ENCODE measurements at regions not wholly inside any gene's neighbourhood (a gene's known extent, or its start where the extent isn't known, plus 50 kb on each side); places are given as distances from the start of the nearest gene placed in this dataset.

- TF ChIP-seq CTCF (IDR thresholded peaks at IDR 0.05) = no peak
These were observed 152.5 kb downstream of the RBFOX3 start for GRCh38 chr17:79458356-79458755.

GRCh38 chr17:79457889-79458288, 153.0 kb downstream of the RBFOX3 start:
- no peak for TF ChIP-seq CTCF (IDR thresholded peaks at IDR 0.05)

GRCh38 chr17:79457376-79457775, 153.5 kb downstream of the RBFOX3 start:
- TF ChIP-seq CTCF (IDR thresholded peaks at IDR 0.05) = no peak

- TF ChIP-seq CTCF (IDR thresholded peaks at IDR 0.05) = no peak
These were observed 155.2 kb downstream of the RBFOX3 start for GRCh38 chr17:79455636-79456035.

GRCh38 chr17:79454826-79455225, 156.0 kb downstream of the RBFOX3 start:
- no peak for TF ChIP-seq CTCF (IDR thresholded peaks at IDR 0.05)

GRCh38 chr17:79453481-79453880, 157.4 kb downstream of the RBFOX3 start:
- no peak for TF ChIP-seq CTCF (IDR thresholded peaks at IDR 0.05)

GRCh38 chr17:79452706-79453105, 158.1 kb downstream of the RBFOX3 start:
- no peak for TF ChIP-seq CTCF (IDR thresholded peaks at IDR 0.05)

GRCh38 chr17:79451167-79451566, 159.7 kb downstream of the RBFOX3 start:
- no peak for TF ChIP-seq CTCF (IDR thresholded peaks at IDR 0.05)

All from LNCAP (cell line).